SH-SY5Y (cell line): ENCODE measurements at regions not wholly inside any gene's neighbourhood (a gene's known extent, or its start where the extent isn't known, plus 50 kb on each side); places are given as distances from the start of the nearest gene placed in this dataset.

ENCODE experiments used
- GATA2 ChIP-seq: IDR thresholded peaks from 2 replicates; pipeline ENCODE4 v1.6.1; 2011; ENCODE audit warnings: mild to moderate bottlenecking, low read depth, low read length
- GATA3 ChIP-seq: IDR thresholded peaks from 2 replicates; pipeline ENCODE4 v1.6.1; 2011; ENCODE audit warnings: low read depth, mild to moderate bottlenecking, low read length, moderate library complexity

GRCh38 chr4:110678517-110679227 is 55.8 kb upstream of the PITX2 start:
- no peak for TF ChIP-seq GATA2
- no peak for TF ChIP-seq GATA3
